ENCODE measurements at regions not wholly inside any gene's neighbourhood (a gene's known extent, or its start where the extent isn't known, plus 50 kb on each side); places are given as distances from the start of the nearest gene placed in this dataset.
"Not testable (repeated sequence)": the region's sequence is repeated elsewhere in the genome, so short reads cannot be mapped to it uniquely, and the experiment has no call there.

- Histone ChIP-seq H3K9me3 (ENCODE audit: severe bottlenecking) (no peaks in the 10 kb centered on the region), H3K27ac (no peak overlapping the region), H3K27me3 (ENCODE audit: insufficient read depth, low read depth, severe bottlenecking) (no peaks in the 10 kb centered on the region), H3K4me3 (ENCODE audit: low read depth, low read length) (no peak overlapping the region), H3K36me3 (no peaks in the 10 kb centered on the region)
- TF ChIP-seq CTCF (IDR thresholded peaks at IDR 0.05; ENCODE audit: low read depth, low read length), result no peak
- no peak for DNase-seq
These were observed 782.8 kb downstream of the BCL11A start for GRCh38 chr2:59770651-59771050.

GRCh38 chr2:59761966-59762365 is 791.5 kb downstream of the BCL11A start:
- Histone ChIP-seq H3K27ac (no peak overlapping the region), H3K9me3 (ENCODE audit: severe bottlenecking) (no peaks in the 10 kb centered on the region), H3K27me3 (ENCODE audit: insufficient read depth, low read depth, severe bottlenecking) (no peaks in the 10 kb centered on the region), H3K4me3 (ENCODE audit: low read depth, low read length) (no peak overlapping the region), H3K36me3 (no peaks in the 10 kb centered on the region)
- no peak for TF ChIP-seq CTCF (IDR thresholded peaks at IDR 0.05; ENCODE audit: low read depth, low read length)
- no peak for DNase-seq

DNA sequence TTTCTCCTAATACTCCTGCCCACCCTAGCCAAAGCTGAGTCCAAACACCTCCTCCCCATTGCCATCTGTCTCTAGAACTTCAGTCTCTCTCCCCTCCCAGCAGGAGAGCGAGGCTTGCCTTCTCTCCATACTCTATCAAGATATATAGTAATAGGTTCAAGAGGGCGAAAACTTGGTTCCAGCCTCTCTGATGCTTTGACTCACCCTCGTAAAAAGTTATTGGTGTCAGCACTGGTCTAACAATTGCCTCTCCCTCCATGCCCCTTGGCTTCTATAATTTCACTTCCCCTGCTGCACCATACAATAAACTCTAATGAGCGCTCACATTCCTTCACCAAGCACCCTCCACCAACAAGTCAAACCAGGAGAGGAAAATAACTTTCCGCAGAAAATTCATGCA is 797.3 kb downstream of the BCL11A start:
- Histone ChIP-seq H3K27me3 (ENCODE audit: insufficient read depth, low read depth, severe bottlenecking) (no peaks in the 10 kb centered on the region), H3K4me3 (ENCODE audit: low read depth, low read length) (no peak overlapping the region), H3K27ac (no peak overlapping the region), H3K9me3 (ENCODE audit: severe bottlenecking) (no peaks in the 10 kb centered on the region), H3K36me3 (no peaks in the 10 kb centered on the region)
- no peak for DNase-seq
- no peak for TF ChIP-seq CTCF (IDR thresholded peaks at IDR 0.05; ENCODE audit: low read depth, low read length)

DNA sequence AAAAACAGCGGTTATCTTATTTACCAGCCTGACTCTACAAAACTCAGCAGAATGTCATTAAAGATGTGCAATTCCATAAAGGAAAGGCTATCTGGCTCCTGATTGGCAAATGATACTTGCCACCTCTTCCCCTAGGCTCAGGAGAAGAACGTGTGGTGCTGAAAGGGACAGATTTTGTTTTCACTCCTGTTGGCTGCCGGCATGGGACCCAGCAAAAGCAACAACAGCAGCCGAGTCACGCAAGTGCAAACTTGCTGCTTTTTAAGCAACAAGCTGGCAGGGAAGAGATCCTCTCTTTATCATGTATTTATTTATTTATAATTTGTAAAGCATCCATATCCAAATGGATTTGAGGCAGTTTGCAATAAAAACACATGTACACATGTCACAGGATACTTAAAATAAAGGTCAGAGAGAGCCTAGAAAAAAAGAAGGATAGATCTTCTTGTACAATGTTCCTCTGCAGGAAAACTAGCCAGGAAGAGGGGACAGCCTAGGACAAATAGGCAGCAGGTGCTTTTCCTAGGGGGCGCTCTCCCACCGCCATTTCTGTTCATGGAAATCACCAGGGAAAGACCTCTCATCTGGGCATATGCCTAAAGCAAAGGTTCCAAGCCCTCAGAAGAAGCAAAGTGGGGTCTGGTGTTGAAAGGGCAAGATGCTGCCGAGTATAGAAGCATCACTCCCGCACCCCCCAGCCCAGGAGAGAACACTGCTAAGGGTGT is 799.3 kb downstream of the BCL11A start:
- Histone ChIP-seq H3K9me3 (ENCODE audit: severe bottlenecking) (no peaks in the 10 kb centered on the region), H3K27ac (no peak overlapping the region), H3K27me3 (ENCODE audit: insufficient read depth, low read depth, severe bottlenecking) (no peaks in the 10 kb centered on the region), H3K36me3 (no peaks in the 10 kb centered on the region), H3K4me3 (ENCODE audit: low read depth, low read length) (no peak overlapping the region)
- peak; percentile 12 for DNase-seq
- TF ChIP-seq CTCF (IDR thresholded peaks at IDR 0.05; ENCODE audit: low read depth, low read length), result peak; percentile 49

DNA sequence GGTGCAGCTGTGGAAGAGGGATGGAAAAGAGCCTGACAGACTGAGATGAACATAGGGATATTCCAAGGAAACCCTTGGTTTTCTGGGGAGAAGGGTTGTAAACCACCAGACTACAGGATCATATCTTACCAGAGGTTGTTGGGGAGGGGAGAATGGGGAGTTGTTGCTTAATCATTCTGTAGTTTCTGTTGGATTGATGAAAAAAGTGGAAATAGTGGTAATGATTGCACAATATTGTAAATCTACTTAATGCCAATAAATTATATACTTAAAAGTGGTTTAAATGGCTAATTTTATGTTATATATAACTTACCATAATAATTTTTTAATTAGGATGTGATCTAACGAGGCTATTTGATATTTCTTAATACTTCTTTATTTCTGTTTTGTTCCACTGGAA is 800.9 kb downstream of the BCL11A start:
- Histone ChIP-seq H3K36me3 (no peaks in the 10 kb centered on the region), H3K9me3 (ENCODE audit: severe bottlenecking) (no peaks in the 10 kb centered on the region), H3K4me3 (ENCODE audit: low read depth, low read length) (no peak overlapping the region), H3K27ac (no peak overlapping the region), H3K27me3 (ENCODE audit: insufficient read depth, low read depth, severe bottlenecking) (no peaks in the 10 kb centered on the region)
- TF ChIP-seq CTCF (IDR thresholded peaks at IDR 0.05; ENCODE audit: low read depth, low read length), result no peak
- DNase-seq, result no peak

DNA sequence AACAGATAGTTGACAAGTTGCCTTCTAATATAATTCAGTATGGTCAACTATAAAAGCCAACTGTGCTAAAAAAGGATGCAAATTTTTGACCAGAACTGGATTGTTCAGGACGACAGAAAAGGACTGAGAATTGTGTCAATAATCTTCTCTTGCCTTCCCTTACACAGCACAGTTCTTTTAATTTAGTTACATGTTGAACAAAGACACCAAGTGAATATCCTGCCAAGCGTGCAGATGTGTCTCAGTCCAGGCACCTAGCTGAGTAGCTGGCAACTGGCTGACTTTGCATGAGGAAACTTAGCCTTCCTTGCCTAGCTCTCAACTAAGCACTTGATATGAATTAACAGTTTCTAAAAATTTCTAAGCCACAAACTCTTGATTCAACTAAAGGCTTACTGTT is 801.4 kb downstream of the BCL11A start:
- no peak overlapping the region for H3K4me3 ChIP-seq (ENCODE audit: low read depth, low read length)
- no peak for DNase-seq

GRCh38 chr2:59751214-59751613 is 802.2 kb downstream of the BCL11A start:
- not testable (repeated sequence) for H3K27ac ChIP-seq; H3K9me3 ChIP-seq (ENCODE audit: severe bottlenecking); H3K36me3 ChIP-seq; DNase-seq; H3K4me3 ChIP-seq (ENCODE audit: low read depth, low read length); H3K27me3 ChIP-seq (ENCODE audit: insufficient read depth, low read depth, severe bottlenecking)

More for the DNA sequence above, 801.4 kb downstream of the BCL11A start:
- no peaks in the 10 kb centered on the region for H3K27me3 ChIP-seq (ENCODE audit: insufficient read depth, low read depth, severe bottlenecking)
- TF ChIP-seq CTCF (IDR thresholded peaks at IDR 0.05; ENCODE audit: low read depth, low read length), result no peak
- no peaks in the 10 kb centered on the region for H3K9me3 ChIP-seq (ENCODE audit: severe bottlenecking)
- H3K27ac ChIP-seq, result no peak overlapping the region
- no peaks in the 10 kb centered on the region for H3K36me3 ChIP-seq

Data from WERI-Rb-1 (cell line).